GM21786 (cell line): ENCODE measurements at regions not wholly inside any gene's neighbourhood (a gene's known extent, or its start where the extent isn't known, plus 50 kb on each side); places are given as distances from the start of the nearest gene placed in this dataset.
"Not testable (repeated sequence)": the region's sequence is repeated elsewhere in the genome, so short reads cannot be mapped to it uniquely, and the experiment has no call there.

Source experiments
- ATAC-seq: cut with Tn5 transposase; IDR thresholded peaks from one replicate; pipeline ENCODE4 v1.9.1; 2021; ENCODE audit not compliant: unreplicated experiment

DNA sequence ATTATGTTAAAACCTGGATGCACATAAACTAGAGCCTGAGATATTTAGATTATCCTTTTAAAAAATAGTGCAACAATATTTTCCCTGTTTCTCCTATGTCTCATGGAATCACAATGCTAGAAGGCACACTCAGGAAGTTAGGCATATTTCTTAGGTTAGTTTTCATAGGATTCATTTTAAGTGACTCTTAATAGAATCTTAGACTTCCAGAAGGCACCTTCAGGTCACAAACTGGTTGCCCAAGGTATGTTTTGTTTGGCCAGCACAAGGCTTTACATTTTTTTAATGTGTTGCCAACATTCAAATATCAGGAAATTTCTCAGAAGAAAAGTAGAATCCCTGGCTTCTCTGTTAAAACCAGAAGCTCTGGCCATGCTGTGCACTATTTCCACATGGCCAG lies 129.3 kb downstream of the LNPK start:
- ATAC-seq: no peak

DNA sequence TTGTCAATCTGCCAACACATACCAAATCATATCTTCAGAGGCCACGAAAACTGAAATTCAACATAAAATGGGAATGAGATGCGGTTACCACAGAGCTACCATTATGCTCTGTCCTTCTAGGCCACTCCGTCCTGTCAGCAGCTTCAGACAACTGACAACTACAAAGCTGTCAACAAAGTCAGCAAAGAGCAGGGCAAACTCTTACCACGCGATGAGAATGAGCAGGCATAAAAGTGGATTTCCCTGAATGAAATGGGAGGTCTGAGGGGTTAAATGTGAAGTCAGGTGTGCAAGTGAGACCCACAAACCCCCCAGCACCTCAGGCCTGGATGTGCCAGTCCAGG lies 130.1 kb downstream of the LNPK start:
- no peak for ATAC-seq

DNA sequence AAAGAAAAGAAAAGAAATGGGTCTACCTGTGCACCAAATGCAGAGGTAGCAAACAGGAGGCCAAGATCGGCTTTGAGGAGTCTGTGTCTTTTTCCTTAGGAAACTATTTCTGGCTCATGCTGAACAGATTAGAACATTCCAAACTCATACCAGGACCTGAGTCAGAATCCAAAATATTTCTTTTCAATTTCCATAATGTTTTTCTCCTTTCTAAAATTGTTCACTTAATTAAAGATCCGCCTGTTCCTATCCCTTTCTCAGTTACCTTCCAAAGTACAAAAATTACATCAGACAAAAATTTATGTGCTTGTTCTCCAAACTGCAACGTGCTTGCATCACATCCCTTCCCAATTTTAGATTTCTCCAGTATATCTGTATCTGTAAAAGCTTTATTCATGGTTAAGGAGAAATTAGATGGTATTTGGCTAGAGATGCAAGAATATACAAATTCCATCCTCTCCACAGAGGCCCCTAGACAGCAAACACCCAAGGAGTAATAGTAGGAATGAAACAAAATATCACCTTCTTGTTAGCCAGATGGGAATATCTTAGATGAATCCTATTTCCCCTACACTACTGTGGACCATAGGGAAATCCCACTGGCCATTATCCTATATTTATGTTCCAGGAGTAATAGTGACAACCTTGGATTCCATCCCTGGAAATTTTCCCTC lies 130.6 kb downstream of the LNPK start:
- no peak for ATAC-seq

DNA sequence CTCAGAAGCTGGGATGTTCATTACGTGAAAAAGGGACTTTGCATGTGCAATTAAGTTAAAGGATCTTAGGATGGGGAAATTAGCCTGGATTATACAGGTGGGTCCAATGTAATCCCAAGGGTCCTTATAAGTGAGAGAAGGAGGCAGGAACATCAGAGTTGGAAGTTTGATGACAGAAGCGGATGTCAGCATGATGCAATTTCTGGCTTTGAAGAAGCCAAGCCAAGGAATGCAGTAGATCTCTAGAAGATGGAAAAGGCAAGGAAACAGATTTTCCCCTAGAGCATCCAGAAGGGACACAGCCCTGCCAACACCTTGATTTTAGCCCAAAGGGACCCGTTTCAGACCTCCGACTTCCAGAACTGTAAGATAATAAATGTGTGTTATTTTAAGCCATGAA lies 136.4 kb downstream of the LNPK start:
- no peak for ATAC-seq

DNA sequence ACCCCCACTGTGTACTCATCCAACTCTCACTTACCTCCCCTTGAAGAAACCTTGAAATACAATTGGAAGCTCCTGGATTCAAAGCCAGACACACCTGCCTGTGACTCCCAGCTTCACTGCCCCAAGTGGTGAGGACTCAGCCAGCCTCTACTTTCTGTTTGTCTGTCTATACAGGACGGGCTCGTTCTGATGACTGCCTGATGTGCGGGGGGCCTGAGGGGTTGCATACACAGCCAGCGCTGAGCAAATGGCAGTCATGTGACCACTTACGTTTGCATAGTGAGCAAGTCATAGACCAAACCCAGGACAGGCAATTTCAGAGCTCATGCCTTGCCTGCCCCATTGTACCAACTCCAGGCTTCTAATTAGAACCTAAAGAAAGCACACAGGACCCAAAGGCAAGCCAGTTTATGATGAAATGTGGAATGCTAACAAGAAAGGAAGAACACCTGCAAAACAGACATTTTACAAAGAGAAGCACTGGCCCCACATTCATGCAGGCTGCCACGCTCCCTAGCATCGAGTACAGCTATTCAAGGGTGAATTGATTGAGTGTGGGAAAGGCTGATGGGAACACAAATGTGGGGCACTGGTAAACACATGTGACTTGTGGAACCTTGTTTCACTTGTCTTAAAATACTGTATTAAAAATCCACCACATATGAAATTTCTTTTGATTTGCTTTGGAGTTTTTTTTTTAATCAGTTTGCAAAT lies 137.8 kb downstream of the LNPK start:
- ATAC-seq: no peak

DNA sequence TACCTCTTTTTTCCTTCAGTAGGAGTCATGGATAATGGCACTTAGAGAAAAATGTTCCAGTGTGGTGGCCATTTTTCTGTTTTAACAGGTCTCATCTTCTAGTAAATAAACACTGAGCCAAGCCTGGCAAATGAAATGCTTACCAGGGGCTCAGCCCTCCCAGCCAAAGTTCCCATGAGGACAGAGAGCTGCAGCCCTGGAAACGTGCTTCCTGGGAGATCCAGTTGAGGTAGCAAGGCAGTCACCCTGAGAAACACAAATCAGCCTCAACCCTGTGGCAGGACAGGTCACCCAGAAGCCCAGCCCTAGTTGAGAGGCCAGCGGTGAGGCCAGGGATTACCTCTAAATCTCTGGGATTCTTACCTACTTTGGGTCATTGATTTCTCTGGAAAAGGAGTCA lies 140.1 kb downstream of the LNPK start:
- no peak for ATAC-seq

DNA sequence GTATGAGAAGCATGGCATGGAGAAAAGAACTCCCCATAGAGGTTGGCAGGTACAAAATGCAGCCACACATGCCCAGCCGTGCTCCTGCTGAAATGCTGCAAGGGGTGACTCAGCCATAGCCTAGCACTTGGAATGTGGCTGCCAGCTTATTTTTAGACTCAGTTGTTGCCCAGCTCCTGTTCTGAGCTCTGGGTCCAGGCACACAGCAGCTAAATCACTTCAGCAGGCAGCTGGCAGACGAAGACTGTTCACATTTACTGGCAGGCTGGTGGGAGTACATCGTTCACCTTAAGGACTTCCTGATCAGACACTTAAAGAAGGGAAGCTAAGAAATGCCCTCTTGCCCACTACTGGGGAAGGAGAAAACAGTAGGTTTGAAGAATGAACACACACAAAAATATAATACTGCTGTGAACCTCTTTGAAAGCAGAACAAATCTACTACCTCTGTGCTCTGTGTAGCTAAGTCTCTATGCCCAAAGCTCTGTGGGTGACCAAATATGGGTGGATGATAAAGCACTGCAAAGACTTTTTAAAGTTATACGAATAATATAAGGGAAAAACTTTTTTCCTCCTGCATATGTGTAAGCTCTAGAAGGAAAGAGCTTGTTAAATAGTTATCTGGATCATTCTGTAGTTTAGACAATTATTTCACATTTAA lies 146.1 kb downstream of the LNPK start:
- no peak for ATAC-seq

DNA sequence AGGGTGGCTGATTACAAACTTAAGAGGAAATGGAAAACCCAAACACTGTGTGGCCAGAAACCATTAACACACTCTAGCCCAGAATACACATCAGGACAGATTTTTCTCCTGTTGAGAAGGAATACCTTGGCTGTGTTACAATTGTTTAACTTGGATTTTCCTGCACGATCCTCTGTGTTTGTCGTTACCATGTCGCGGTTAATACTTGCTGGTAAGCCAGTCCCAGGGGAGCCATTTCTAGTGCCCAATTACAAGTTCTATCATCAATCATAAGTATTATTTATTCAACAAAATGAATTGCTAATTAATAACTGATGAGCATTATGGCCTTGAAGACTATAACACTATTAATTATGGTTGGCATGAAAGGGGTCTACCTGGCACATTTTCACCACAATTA lies 146.8 kb downstream of the LNPK start:
- ATAC-seq: no peak

DNA sequence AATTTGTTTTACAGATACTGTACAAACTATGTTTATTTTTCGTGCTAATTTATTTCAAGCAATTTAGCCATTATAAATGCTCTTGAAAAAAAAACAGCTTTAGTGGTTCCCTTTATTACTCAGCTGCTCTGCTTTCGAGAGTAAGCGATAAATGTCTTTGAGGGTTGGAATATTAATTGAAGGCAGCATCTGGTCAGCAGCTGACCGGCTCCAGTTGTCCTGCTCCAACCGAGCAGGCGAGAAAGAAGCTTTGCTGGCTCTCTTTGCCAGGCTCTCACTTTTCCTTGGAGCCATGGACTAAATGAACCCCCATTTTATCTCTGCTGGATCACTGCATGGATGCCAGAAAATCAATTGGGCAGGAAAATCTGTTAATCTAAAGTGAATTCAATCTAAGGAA lies 147.4 kb downstream of the LNPK start:
- ATAC-seq: no peak

DNA sequence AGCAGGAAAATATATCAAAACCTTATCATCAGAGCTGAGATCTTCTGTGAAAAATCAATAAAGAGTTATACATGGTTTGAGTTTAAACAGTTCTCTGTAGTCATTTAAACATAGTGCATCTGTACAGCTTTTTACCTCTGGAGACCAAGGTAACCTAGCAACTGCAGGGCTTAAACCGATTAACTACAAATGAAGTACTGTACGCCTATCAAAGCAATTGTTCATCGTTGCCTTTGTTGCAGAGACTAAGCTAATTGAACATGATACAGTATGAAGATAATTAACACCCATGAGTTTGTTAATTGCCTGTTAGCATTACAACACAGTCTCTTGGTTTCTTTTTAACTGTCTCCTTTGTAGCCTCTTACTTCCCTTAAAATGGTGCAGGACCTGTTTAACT lies 147.9 kb downstream of the LNPK start:
- no peak for ATAC-seq

DNA sequence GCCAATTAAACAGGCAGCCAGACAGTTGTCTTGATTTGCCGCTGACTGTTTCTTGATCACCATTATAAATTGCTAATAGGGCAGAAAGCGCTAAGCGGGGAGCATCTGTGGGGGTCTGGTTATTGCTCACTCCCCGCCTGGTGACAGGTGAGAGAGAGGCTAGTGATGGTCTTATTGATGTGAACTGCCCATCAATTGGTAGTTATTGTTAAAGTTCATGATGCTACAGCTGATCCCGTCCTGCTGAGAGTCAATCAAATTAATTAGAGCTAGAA lies 148.5 kb downstream of the LNPK start:
- no peak for ATAC-seq

DNA sequence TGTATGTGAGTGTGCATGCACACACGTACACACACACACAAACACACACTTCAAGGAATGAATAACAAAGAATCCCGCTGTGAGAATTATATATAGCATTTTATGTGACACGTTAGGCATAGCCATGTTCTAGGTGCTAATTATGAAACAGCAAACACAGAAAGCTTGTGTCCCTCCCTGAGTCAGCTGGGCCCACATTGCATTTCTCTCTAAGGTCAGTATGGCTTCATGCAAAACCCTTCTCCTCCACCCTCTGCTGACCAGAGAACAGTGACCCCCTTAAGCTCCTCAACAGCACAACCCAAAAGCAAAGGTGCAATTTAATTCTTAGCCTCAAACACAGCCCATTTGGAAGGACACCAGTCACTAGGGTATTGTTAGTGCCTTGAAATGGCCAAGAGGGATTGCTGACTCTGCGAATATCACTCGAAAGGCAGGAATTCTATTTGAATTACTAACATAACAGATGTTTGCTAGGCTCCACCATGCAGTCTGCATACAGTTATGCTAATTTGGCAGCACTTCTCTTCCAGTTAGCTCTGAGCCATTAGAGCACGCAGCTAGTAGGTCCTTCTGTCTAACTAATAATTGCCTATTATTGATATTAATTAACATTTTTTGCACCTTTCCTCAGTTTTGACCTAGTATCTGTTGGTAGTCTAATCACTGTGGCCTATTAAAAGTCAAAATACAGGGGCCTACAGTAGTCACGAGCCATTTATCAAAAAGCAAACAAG lies 149.0 kb downstream of the LNPK start:
- no peak for ATAC-seq

DNA sequence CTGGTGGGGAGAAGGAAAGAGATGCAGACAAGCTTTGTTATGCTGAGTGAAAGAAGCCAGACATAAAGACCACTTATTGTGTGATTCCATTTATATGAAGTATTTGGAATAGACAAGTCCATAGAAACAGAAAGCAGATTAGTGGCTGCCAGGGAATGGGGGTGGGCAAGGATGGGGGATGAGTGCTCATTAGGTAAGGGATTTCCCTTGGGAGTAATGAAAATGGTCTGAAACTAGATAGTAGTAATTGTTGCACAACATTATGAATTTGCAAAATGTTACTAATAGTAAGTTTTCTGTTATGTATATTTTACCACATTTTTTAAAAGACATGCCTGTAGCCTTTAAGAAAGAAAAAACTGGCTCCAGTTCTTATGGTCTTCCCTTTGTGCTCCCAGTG lies 154.9 kb downstream of the LNPK start:
- no peak for ATAC-seq

DNA sequence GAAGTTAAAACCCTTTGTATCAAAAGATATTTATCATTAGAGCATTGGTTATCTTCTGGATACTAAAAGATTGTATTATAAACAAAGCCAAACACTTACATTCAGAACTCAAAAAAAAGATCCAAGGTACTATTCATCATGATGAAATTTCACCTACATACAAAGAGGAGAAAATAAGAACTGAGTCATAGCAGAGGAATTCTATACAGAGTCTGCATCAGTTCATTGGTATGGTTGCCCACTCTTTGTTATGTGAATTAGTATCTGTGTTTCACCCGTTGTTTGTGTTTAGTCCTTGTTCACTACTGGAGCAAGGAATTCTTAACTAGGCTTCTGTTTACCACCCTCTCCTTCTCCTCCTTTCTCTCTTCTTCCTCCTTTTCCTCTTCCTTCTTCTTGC lies 157.9 kb downstream of the LNPK start:
- no peak for ATAC-seq

DNA sequence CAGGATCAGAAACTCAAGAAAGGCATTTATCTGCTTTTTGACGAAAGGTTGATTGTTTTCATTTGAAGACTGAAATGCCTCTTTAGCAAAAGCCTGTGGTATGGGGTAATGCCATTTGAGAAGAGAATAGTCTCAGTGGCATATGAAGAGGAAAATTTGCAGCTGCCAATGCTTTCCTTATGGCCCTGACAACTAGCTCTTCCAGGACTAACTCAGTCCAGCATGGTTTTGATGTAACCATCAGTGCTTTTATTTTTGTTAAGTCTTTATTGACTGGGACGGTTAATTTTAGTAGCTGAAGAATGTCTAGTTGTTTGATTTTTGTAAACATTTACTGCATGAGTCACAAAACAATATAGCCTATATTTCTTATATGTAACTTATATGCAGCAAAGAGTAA lies 158.4 kb downstream of the LNPK start:
- no peak for ATAC-seq

DNA sequence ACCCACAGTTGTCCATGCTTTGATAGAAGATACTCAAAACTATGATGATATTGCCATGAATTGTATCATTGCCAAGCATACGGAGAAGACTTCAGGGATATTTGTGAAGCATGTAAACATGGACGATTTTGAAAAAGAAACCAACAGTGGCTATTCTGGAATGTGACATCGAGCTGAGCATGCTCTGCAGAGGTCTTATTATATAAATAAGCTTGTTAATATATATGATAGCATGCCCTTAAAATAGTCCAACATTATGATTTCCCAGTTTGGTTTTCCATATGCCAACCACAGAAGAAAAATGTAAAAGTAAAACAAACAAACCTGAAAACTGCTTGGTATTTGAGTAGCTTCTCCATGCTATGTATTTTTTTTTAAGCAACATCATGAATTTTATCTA lies 159.1 kb downstream of the LNPK start:
- no peak for ATAC-seq

DNA sequence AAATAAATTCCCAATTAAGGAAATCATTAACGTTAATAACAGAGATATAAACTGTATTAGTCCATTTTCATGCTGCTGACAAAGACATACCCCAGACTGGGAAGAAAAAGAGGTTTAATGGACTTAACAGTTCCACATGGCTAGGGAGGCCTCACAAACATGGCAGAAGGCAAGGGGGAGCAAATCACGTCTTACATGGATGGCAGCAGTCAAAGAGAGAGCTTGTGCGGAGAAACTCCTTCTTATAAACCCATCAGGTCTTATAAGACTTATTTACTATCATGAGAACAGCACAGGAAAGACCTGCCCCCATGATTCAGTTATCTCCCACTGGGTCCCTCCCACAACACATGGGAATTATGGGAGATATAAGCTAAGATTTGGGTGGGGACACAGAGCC lies 161.3 kb downstream of the LNPK start:
- not testable (repeated sequence) for ATAC-seq

DNA sequence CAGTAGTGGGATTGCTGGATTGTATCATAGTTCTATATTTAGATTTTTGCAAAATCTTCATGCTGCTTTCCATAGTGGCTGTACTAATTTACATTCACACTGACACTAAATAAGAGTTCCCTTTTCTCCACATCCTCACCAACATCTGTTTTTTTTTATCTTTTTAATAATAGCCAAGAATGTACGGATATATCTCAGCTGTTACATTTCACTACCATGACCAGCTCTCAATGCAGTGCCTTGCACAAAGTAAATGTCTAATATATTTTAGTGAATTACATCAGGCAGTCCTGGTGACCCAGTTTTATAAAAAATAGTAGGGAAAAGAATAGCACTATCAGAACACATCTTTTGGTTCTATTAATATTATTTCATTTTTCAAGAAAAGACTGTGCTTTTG lies 161.8 kb downstream of the LNPK start:
- no peak for ATAC-seq

DNA sequence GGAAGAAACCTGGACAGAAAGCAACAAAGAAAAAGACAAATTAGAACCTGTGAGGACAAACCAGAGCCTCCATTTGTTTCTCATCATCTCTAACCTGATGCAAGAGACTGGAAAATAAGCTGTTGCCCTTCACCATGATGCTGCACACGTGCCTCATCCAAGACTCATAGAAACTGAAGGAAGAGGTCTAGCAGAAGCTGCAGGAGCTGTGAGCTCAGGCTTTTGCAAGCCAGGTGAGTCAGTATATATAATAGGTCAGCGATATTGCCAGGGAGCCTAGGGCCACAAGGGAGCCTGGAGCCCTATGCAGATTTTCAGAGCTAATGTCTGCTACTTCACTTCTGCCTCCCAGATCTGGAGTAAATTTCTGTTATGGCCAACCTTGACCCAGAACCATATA lies 163.1 kb downstream of the LNPK start:
- ATAC-seq: no peak

DNA sequence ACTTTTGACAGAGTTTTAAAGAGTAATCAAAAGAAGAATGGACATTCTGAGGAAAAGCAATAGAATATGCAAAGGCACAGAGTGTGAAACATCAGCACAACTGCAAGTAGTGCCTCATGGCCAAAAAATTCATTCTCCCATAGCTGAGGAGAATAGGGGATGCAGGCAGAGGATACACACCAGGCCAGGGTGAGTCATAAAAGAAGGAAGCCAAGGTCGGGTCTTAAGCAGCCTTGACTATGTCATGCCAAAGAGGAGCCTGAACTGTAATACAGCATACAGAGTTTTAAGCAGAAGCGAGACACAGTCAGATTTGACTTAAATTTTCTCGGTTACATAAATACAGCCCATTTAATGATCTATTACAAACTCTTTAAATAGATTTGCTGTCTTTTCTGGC lies 165.0 kb downstream of the LNPK start:
- ATAC-seq: no peak

DNA sequence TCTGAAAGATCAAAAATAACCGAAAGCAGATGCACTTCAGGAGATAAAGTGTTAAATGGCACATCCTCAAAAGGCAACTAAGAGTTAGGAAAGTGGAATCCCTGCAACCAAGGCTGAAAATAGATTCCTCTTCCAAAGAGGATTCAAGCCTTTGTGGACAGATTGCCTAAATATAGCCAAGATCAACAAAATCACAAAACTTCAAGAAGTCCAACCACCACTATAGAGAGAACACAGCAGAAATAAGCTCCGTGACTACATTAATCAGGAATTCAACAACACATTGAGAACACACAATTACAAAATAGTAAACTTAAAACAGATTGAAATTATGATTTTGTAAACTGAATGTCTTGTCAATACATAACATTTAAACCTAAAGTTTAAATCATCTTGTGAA lies 165.7 kb downstream of the LNPK start:
- ATAC-seq: no peak

DNA sequence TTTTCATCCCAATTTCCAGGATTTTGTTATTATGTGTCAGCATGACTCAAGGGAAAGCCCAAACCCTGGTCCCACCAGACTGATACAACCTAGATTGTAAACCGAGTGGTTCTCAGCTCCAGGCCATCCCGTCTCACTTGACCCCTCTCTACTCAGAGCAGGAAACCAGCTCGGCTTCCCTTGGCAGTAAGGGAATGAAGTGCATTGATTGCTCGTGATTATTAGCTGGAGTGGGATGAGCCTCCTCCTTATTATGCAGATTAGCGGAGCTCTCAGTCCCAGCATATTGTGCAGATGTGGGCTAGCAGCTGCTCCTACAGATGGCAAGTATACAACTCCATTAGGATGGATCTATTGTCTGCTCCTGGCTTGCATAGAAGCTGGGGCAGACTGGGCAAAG lies 167.6 kb downstream of the LNPK start:
- ATAC-seq: no peak
